Stimulated activated CD4-positive, alpha-beta T cell treated with anti-CD3 and anti-CD28 coated beads, Interleukin-15, amount 100 ng/mL, for 24 hours (primary cell): ENCODE measurements at regions not wholly inside any gene's neighbourhood (a gene's known extent, or its start where the extent isn't known, plus 50 kb on each side); places are given as distances from the start of the nearest gene placed in this dataset.
"Not testable (repeated sequence)": the region's sequence is repeated elsewhere in the genome, so short reads cannot be mapped to it uniquely, and the experiment has no call there.

ENCODE experiments used
- DNase-seq: peaks from one replicate; pipeline ENCODE4 v3.0.0-alpha.2; 2020

DNA sequence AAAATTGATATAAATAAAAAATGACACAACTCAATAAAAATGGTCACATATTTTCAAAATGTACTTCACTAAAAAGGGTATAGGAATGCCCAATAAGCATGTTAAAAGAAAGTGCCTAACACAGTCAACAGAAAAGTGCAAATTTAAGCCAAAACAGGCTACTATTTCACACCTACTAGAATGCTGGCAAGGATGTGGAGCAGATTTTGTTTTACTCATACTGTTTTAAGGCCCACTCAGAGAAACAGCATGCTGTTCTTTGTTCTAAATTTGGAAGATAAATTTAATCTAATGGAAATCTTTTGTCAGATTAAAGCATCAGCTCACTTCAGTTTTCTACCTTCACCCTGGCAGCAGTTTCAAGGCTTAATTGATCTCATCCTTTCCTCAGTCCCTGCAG lies 576.8 kb upstream of the HS3ST1 start:
- no peak for DNase-seq

DNA sequence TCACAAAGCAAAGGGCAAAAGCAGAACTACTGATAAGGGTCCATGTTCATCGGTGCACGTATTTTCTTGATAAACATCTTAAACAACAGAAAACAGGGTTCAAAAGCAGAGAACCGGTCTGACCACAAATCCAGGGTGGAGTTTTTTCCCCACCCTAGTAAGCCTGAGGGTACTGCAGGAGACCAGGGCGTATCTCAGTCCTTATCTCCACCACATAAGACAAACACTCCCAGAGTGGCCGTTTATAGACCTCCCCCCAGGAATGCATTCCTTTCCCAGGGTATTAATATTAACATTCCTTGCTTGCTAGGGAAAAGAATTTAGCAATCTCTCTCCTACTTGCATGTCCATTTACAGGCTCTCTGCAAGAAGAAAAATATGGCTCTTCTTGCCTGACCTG lies 567.9 kb upstream of the HS3ST1 start:
- DNase-seq, result not testable (repeated sequence)

GRCh38 chr4:11976726-11977263 lies 548.1 kb upstream of the HS3ST1 start:
- no peak for DNase-seq

GRCh38 chr4:11973270-11973669 lies 544.6 kb upstream of the HS3ST1 start:
- DNase-seq, result no peak

- no peak for DNase-seq
Measured at GRCh38 chr4:11970754-11971153, 542.1 kb upstream of the HS3ST1 start.

DNA sequence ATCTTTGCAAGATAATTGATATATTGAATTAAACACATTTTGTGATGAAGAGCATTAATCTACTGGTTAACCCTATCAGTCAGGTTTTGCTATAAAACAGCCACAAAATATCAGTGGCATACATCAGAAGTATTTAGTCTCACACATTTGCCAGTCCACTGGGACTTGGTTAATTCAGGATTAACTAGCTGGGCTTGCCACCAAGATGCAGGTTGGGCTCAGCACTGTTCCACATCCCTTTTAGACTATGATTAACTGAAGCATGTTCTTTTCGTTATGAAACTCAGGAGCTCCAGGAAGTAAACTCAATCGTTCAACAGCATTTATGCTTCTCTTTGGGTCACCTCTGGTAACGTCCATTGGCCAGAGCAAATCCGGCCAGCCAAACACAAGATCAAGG lies 538.1 kb upstream of the HS3ST1 start:
- DNase-seq, result no peak

DNA sequence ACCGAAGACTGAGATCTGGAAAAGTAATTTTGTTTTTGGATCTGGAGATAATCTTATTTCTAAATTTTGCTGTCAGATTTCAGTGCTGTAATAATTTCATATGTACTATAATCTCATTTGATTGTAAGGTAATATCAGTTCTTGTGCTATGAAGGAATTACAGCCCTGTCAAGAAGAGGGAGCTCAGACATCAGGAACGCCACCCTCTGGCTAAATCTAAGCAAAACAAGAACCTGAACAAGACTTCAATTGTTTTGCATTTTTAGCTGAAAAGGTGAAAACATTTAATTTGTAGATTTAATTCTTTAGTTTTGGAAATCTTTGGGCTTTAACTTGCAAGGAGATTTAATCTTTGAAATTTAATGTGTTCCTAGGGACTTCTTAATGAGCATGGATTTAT lies 525.4 kb upstream of the HS3ST1 start:
- DNase-seq, result no peak

GRCh38 chr4:11949355-11949754 lies 520.7 kb upstream of the HS3ST1 start:
- no peak for DNase-seq

GRCh38 chr4:11947629-11948028 lies 518.9 kb upstream of the HS3ST1 start:
- not testable (repeated sequence) for DNase-seq

GRCh38 chr4:11937941-11938340 lies 509.2 kb upstream of the HS3ST1 start:
- no peak for DNase-seq

DNA sequence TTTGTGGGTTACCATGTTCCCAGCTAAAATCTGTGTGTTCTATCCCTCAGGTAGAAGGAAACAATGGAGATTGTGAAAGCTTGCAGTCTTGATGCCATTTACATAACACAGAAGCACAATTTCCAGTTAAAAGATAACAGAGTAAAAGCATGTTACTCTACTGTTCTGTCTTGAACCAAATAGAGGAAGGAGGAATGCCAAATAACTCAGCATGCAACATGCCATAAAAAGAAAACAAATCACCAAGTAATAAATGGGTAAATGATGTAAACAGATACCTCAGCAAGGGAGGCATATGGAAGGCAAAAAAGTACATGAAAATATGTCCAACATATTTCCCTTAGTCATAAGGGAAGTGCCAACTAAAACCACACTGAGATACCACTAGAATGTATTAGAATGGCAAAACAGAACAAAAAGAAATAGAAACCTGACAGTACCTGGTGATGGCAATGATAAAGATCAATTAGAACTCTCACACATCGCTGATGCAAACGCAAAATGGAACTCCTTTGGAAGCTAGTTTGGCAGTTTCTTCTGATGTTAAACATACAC lies 502.6 kb upstream of the HS3ST1 start:
- DNase-seq, result no peak

GRCh38 chr4:11929080-11929479 lies 500.4 kb upstream of the HS3ST1 start:
- DNase-seq, result no peak

- no peak for DNase-seq
Measured at GRCh38 chr4:11919316-11919715, 490.6 kb upstream of the HS3ST1 start.

GRCh38 chr4:11914406-11914805 lies 485.7 kb upstream of the HS3ST1 start:
- DNase-seq, result no peak

DNA sequence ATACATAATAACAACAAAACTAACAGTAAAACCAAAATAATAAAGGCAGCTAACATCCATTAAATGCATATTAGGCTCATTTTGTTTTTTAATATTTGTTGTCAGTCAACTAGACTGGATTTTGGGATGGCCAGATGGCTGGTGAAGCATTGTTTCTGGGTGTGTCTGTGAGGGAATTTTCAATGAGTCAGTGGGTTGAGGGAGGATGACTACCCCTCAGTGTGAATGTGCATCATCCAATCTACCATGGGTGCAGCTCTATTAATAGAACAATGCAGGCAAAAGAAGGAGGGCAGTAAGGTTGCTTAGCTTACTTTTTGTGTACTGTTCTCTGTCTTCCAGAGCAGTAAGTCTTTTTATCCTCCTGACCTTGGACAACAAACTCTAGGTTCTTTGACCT lies 484.2 kb upstream of the HS3ST1 start:
- no peak for DNase-seq

DNA sequence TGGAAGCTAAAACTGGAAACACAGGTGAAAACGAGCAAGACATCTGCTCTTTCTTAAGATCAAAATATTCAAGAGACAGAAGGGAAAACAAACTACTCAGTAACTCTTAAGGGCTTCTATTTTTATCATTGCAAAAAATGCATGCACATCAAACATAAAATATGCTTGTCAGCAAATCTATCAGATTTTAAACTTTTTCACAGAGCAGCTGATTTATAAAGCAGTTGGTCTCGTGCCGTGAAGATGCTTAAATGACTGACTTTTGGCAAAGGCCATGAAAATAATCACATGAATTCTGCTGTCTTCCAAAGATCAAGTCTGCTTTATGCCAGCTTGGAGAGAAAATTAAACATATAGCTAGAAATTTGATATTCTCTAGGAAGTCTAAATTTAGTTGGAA lies 482.1 kb upstream of the HS3ST1 start:
- DNase-seq, result no peak

GRCh38 chr4:11908712-11909111 lies 480.0 kb upstream of the HS3ST1 start:
- DNase-seq, result no peak

DNA sequence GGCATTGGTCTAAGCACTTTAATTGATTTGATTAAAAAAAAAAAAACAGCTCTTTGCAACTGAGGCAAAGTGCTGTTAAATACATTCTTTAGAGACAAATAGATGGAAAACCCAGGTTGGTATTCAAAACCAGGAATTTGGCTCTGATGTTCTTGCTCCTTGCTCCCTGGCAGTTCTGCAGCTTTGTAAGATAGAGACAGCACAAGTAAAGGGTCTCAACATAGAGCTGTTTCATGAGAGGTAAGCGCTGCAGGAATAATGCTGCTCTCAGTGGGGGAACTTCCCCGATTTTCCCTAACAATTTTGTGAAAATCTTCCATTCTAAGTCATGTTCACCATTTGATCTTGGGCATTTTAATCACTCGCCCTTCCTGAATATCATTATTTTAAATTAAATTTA lies 479.5 kb upstream of the HS3ST1 start:
- DNase-seq, result no peak

DNA sequence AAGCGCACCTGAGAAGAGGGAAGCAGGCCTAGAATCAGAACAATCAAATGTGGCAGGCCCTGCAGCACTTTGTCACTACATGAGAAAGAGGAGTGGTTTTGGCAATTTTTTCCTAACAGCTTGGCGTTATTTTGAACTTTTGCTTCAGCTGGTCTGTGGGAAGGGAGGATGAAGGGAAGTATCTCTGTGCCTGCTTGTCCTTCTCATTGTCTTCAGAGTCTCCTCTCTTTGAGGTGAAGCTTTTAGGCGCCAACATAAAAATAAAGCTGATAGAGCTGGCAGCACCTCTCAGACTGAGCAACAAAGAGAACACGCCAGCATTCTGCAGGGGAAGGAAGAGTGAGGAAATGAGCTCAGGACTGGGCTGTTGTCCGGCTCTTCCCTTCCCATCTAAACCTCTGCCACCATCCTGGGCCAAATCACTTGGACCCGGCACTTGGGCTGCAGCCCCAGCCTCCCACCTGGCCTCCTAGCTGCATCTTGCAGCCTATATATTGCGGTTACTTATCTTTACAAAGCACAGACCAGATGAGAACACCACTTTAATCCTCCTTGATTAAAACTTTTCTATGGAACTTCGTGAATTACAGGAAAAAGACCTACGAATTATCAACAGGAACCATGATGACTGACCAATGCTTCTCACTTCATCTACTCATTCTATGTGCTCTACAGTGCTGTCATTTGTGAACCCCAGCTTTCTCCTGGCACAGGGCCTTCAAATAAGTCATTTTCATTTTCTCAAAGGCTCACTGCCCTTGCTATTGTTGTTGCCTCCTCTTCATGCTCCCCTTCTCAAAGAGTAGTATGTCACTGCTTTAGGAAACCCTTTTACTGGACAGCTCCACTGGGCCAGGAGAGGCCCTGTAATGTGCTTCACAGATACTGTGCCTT lies 476.4 kb upstream of the HS3ST1 start:
- DNase-seq, result no peak

DNA sequence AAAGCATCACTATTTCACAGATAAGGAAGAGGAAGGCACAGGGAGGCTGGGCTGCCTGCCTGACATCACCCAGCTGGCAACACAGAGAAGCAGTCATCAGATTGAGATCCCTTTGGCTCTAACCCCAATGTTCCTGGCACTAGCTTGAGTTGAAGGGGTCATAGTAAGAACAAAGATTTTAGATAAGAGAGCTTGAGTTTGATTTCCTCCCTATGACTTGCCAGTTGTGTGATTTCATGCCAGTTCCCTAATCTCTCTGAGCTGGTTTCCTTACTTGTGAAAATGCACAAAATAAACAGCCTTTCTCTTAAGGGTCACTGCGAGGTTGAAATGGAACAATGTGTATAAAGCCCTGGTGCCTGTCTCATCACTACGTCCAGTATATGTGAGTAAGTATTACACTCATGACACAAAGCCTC lies 475.4 kb upstream of the HS3ST1 start:
- DNase-seq, result no peak

GRCh38 chr4:11901089-11901488 lies 472.4 kb upstream of the HS3ST1 start:
- DNase-seq, result no peak

GRCh38 chr4:11900359-11900758 lies 471.7 kb upstream of the HS3ST1 start:
- DNase-seq, result no peak

- DNase-seq, result no peak
Measured at GRCh38 chr4:11898796-11899195, 470.1 kb upstream of the HS3ST1 start.

- no peak for DNase-seq
Measured at GRCh38 chr4:11895766-11896165, 467.1 kb upstream of the HS3ST1 start.
